ENCODE measurements at regions not wholly inside any gene's neighbourhood (a gene's known extent, or its start where the extent isn't known, plus 50 kb on each side); places are given as distances from the start of the nearest gene placed in this dataset.
A peak's percentile ranks its signal among the peaks of the same experiment; 100 is the strongest.

DNA sequence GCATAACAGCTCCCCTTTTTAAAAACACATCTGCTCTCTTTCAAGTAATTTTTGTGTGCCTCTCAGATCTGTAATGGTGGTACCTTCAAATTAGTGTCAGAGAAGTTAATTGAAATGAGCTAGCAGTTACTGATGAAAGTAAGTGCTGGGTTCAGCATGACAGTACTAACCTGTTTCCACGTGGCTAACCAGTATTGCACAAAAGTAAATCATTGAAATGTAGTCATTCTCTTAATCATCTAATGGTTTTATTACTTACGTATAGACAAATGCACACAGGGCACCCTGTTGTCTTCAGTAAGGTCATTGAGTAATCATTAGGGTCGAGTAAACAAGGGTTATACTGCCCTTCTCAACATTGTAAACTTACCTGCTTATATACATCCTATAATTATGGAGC, 157.8 kb upstream of the PRR16 start:
- Histone ChIP-seq H3K14ac (replicated peaks; ENCODE audit: low read depth, low read length) (no peak overlapping the region), H2BK20ac (ENCODE audit: low read depth, low read length) (peak overlapping the region; percentile 43; the same call in 1 of the 2 replicates), H4K20me1 (ENCODE audit: insufficient read depth, low read length) (no peaks in the 10 kb centered on the region), H2AK5ac (ENCODE audit: low read depth, low read length) (no peak overlapping the region), H4K5ac (ENCODE audit: low read depth, low read length) (no peak overlapping the region), H3K9ac (ENCODE audit: low read depth, low read length) (no peak overlapping the region), H2AK9ac (replicated peaks; ENCODE audit: low read depth, low read length, poor library complexity) (no peak overlapping the region), H2AFZ (replicated peaks; ENCODE audit: low read length, poor library complexity) (no peak overlapping the region), H3K9me3 (ENCODE audit: control insufficient read depth, insufficient read depth, low read length) (no peaks in the 10 kb centered on the region), H3K9me1 (ENCODE audit: insufficient read depth, low read length) (0 out of 2 replicates have a peak, but pooled peaks cover 3% of the 10 kb centered on the region), H2BK15ac (ENCODE audit: low read depth, low read length) (peak overlapping the region; percentile 61; the same call in 1 of the 3 replicates), H2BK5ac (ENCODE audit: low read depth, low read length, poor library complexity, severe bottlenecking) (no peak overlapping the region), H2BK120ac (ENCODE audit: low read depth, low read length) (0 out of 2 replicates have a peak overlapping the region, but pooled peaks have one; percentile 30), H3K56ac (ENCODE audit: extremely low read depth, insufficient read depth, low read length) (no peak overlapping the region), H3K4ac (ENCODE audit: low read depth, low read length) (no peak overlapping the region), H4K8ac (ENCODE audit: low read depth in 2 of 2, low read length in 2 of 2) (no peak overlapping the region), H3K4me3 (ENCODE audit: insufficient read depth, low read depth, low read length) (no peak overlapping the region), H3K36me3 (ENCODE audit: control insufficient read depth, insufficient read depth, low read length) (no peaks in the 10 kb centered on the region), H3K23ac (ENCODE audit: low read depth, low read length) (no peak overlapping the region), H3K79me1 (ENCODE audit: low read depth in 1 of 2, low read length in 2 of 2) (no peaks in the 10 kb centered on the region), H3K4me2 (ENCODE audit: low read depth, low read length) (no peak overlapping the region), H3K4me1 (ENCODE audit: control insufficient read depth, insufficient read depth, low read length) (no peaks in the 10 kb centered on the region; the same call in 1 of the 2 replicates), H3K27ac (ENCODE audit: insufficient read depth, low read length) (no peak overlapping the region), H3K27me3 (ENCODE audit: control insufficient read depth, insufficient read depth, low read length) (no peaks in the 10 kb centered on the region), H4K91ac (ENCODE audit: insufficient read depth, low read depth, low read length) (no peak overlapping the region), H3K18ac (ENCODE audit: low read depth, low read length) (no peak overlapping the region)
- in situ Hi-C loops (cut with MboI; ENCODE audit: low sequenced_read_pairs), result no loop called here
- POLR2A ChIA-PET (ENCODE audit: unreplicated experiment), result no interaction called here
- TF ChIP-seq MAFK (IDR thresholded peaks at IDR 0.05; ENCODE audit: low read depth, low read length) (no peak), NFE2L2 (IDR thresholded peaks at IDR 0.05; ENCODE audit: low read depth, low read length) (no peak), POLR2A (IDR thresholded peaks at IDR 0.05; ENCODE audit: low read depth, low read length) (no peak), RAD21 (IDR thresholded peaks at IDR 0.05; ENCODE audit: low read length) (no peak), CEBPB (IDR thresholded peaks at IDR 0.05; ENCODE audit: low read depth, low read length) (no peak), MXI1 (IDR thresholded peaks at IDR 0.05; ENCODE audit: borderline replicate concordance, low read depth, low read length) (no peak), MAZ (IDR thresholded peaks at IDR 0.05; ENCODE audit: borderline replicate concordance, low read depth, low read length) (no peak), BHLHE40 (IDR thresholded peaks at IDR 0.05; ENCODE audit: low read depth, low read length) (no peak), RCOR1 (IDR thresholded peaks at IDR 0.05; ENCODE audit: insufficient replicate concordance, low read length) (no peak), RFX5 (IDR thresholded peaks at IDR 0.05; ENCODE audit: low read depth, low read length) (no peak), SMC3 (IDR thresholded peaks at IDR 0.05; ENCODE audit: low read depth, low read length) (no peak), CHD1 (IDR thresholded peaks at IDR 0.05; ENCODE audit: low read depth, low read length) (no peak)
- TF ChIP-seq, protein P1, sequence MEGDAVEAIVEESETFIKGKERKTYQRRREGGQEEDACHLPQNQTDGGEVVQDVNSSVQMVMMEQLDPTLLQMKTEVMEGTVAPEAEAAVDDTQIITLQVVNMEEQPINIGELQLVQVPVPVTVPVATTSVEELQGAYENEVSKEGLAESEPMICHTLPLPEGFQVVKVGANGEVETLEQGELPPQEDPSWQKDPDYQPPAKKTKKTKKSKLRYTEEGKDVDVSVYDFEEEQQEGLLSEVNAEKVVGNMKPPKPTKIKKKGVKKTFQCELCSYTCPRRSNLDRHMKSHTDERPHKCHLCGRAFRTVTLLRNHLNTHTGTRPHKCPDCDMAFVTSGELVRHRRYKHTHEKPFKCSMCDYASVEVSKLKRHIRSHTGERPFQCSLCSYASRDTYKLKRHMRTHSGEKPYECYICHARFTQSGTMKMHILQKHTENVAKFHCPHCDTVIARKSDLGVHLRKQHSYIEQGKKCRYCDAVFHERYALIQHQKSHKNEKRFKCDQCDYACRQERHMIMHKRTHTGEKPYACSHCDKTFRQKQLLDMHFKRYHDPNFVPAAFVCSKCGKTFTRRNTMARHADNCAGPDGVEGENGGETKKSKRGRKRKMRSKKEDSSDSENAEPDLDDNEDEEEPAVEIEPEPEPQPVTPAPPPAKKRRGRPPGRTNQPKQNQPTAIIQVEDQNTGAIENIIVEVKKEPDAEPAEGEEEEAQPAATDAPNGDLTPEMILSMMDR (conservative IDR thresholded peaks at IDR 0.05; ENCODE audit: low read depth, low read length), result no peak
- TF ChIP-seq, protein P2, sequence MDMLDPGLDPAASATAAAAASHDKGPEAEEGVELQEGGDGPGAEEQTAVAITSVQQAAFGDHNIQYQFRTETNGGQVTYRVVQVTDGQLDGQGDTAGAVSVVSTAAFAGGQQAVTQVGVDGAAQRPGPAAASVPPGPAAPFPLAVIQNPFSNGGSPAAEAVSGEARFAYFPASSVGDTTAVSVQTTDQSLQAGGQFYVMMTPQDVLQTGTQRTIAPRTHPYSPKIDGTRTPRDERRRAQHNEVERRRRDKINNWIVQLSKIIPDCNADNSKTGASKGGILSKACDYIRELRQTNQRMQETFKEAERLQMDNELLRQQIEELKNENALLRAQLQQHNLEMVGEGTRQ (IDR thresholded peaks at IDR 0.05; ENCODE audit: low read depth, low read length), result no peak
- no CpG with 5 or more reads among the region's 3 CpGs for WGBS, 2 experiments (ENCODE audit: extremely low coverage in 2 of 2, insufficient read length in 1 of 2)
- ATAC-seq (ENCODE audit: low read depth) (no peak), DNase-seq (peak; percentile 16)
- intact Hi-C loops (cut with micrococcal nuclease), result no loop called here
- dilution Hi-C loops (cut with HindIII; ENCODE audit: low sequenced_read_pairs, unreplicated experiment), result no loop called here
- BruUV-seq (replicated peaks), result no TSS peak
- CTCF ChIA-PET, result no interaction called here
